ENCODE measurements at regions not wholly inside any gene's neighbourhood (a gene's known extent, or its start where the extent isn't known, plus 50 kb on each side); places are given as distances from the start of the nearest gene placed in this dataset.

DNA sequence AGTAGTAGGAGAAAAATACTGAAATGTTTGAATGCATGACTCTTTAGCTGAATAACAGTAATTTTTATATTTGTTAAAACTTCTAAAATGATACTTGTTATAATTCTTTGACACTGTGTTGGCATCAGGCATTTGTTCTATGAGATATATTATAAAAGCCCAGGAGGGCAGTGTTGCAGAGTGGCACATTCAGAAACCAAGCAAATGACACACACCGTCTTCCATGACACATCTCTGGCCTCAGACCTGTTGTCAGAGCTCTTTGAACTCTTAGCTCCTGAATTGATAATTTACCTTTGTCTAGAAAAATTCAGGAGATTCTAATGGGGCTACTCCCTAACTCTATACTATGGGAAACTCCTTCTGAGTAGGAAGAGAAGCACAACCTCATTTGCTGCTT is 62.4 kb upstream of the MDFIC start:
- no peak for DNase-seq

DNA sequence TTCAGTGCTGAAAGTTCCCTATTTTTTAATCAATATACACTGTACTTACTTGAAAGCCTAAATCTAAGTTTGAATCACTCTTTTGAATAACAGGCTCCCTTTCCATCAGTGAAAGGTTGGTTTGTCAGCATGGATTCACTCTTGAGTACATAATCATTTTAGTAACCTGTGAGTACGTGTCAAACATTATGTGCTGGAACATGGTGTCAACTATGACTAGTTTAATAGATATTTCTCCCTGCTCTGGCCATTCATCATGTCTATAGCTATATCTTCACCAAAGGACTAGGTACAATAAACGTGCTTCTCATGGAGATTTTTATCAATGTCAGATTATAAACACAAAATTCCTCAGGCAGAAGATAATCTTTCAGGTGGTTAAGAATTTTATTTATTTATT is 61.7 kb upstream of the MDFIC start:
- no peak for DNase-seq

DNA sequence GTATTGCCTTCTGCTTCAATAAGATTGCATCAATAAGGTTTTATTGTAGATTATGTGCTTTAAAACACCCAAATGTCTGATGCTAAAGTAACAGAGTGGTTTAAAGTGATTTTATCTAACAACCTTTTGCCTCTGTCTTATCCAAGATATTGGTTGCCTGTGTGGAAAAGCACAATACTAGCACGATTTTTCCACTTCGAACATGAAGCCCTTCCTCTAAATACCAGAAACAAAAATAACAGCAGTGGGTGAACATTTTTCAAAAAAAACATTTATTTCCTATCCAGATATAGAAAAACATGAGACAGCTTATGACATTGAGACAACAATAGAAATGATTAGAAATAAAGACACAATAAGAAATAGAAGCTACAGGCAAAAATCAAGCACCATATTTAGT is 59.5 kb upstream of the MDFIC start:
- DNase-seq = no peak

DNA sequence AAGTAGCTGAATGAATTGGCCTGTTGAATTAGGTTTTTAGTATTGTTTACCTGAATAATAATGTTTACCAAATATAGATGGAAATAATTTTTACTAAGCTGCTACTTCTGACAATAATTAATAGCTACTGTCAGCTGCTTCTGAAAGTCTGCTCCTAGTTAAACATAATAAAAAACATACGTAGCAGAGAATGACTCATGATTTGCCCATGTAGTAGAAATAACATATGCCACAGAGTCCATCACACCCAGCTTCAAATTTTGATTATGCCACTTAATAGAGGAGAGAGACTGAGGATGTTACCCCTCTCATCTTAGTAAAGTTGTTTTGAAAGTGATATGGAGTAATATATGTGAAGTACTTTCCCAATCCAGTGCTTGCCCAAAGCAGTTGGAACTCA is 57.6 kb upstream of the MDFIC start:
- DNase-seq = no peak

DNA sequence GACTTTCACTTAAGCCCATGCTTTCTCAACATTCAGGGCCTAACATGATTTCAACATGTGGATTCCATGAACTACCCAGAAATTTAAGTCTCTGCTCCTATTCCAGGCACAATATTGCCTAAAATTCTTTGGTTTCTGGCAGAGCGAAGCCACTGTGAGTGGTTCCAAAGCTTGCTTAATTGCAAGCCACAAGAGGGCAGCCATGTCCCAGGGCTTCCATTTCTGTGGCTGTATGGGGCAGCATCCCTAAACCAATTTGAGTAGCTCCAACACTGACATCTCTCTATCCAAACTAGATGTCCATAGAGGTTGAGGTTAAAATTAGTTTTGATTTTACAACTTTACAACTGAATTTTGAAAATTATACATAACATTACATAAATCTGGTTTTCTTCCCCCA is 56.3 kb upstream of the MDFIC start:
- DNase-seq = peak; percentile 70 to 82 (median 77)

All from suppressor macrophage (primary cell).